ENCODE measurements at regions not wholly inside any gene's neighbourhood (a gene's known extent, or its start where the extent isn't known, plus 50 kb on each side); places are given as distances from the start of the nearest gene placed in this dataset.

- Histone ChIP-seq H3K27me3 (ENCODE audit: control insufficient read depth in 2 of 2, insufficient read depth in 2 of 2, low read length in 2 of 2) (no peaks in the 10 kb centered on the region), H3K27ac (ENCODE audit: low read depth in 1 of 2, low read length in 2 of 2) (peak overlapping the region; percentile 94 to 96), H3K79me2 (ENCODE audit: insufficient read depth, low read length) (no peaks in the 10 kb centered on the region), H3K9me3 (replicated peaks in 1 of 2; ENCODE audit: control insufficient read depth in 1 of 2, insufficient read depth in 1 of 2, low read length in 2 of 2) (no peaks in the 10 kb centered on the region), H4K20me1 (ENCODE audit: insufficient read depth, low read length) (no peaks in the 10 kb centered on the region), H2AFZ (ENCODE audit: insufficient read depth, low read depth, low read length, poor library complexity, severe bottlenecking) (peak overlapping the region; percentile 87), H3K36me3 (replicated peaks in 1 of 2; ENCODE audit: control insufficient read depth in 1 of 2, insufficient read depth in 2 of 2, low read length in 2 of 2) (no peaks in the 10 kb centered on the region), H3K9ac (ENCODE audit: insufficient read depth, low read length, poor library complexity, severe bottlenecking) (peak overlapping the region; percentile 64), H3K4me2 (replicated peaks; ENCODE audit: extremely low read depth, low read length, poor library complexity, severe bottlenecking) (peak overlapping the region; percentile 89), H3K4me3 (replicated peaks in 1 of 3; ENCODE audit: low read depth in 2 of 3, low read length in 3 of 3) (peak overlapping the region; percentile 59 to 90 (median 90)), H3K4me1 (ENCODE audit: control insufficient read depth in 1 of 2, insufficient read depth in 2 of 2, low read length in 2 of 2) (peaks cover 29 to 42% of the 10 kb centered on the region in 2 donors)
- 1% methylated on average over 6 of the region's 9 CpGs for WGBS (ENCODE audit: insufficient coverage)
- Mint-ChIP-seq H3K4me1 (peaks cover 10% of the 10 kb centered on the region), H3K9me3 (no peaks in the 10 kb centered on the region), H3K27ac (no peak overlapping the region), H3K27me3 (ENCODE audit: low read depth in 3 of 3) (peaks cover 0 to 2% (median 2%) of the 10 kb centered on the region in 3 donors), H3K36me3 (peaks cover 0 to 2% of the 10 kb centered on the region in 2 donors), H3K4me3 (no peak overlapping the region)
- intact Hi-C loops (cut with micrococcal nuclease), result no loop called here
- DNase-seq, result peak; percentile 64 to 80 (median 76)
- TF ChIP-seq CTCF (IDR thresholded peaks at IDR 0.05), result no peak
These were observed 65.8 kb upstream of the SMIM36 start for GRCh38 chr17:55576996-55577586.

- peak overlapping the region; percentile 59 to 90 (median 90) for H3K4me3 ChIP-seq (replicated peaks in 1 of 3; ENCODE audit: low read depth in 2 of 3, low read length in 3 of 3)
- H3K4me1 ChIP-seq (ENCODE audit: control insufficient read depth in 1 of 2, insufficient read depth in 2 of 2, low read length in 2 of 2), result peaks cover 29 to 35% of the 10 kb centered on the region in 2 donors
- H3K36me3 ChIP-seq (replicated peaks in 1 of 2; ENCODE audit: control insufficient read depth in 1 of 2, insufficient read depth in 2 of 2, low read length in 2 of 2), result no peaks in the 10 kb centered on the region
- H3K27ac Mint-ChIP-seq, result no peak overlapping the region
- H3K4me2 ChIP-seq (replicated peaks; ENCODE audit: extremely low read depth, low read length, poor library complexity, severe bottlenecking), result peak overlapping the region; percentile 89
- no peaks in the 10 kb centered on the region for H3K36me3 Mint-ChIP-seq
- intact Hi-C loops (cut with micrococcal nuclease), result no loop called here
- peak overlapping the region; percentile 64 for H3K9ac ChIP-seq (ENCODE audit: insufficient read depth, low read length, poor library complexity, severe bottlenecking)
- H3K4me3 Mint-ChIP-seq, result no peak overlapping the region
- H3K79me2 ChIP-seq (ENCODE audit: insufficient read depth, low read length), result no peaks in the 10 kb centered on the region
- H3K4me1 Mint-ChIP-seq, result peaks cover 4% of the 10 kb centered on the region
- peaks cover 0 to 2% (median 2%) of the 10 kb centered on the region in 3 donors for H3K27me3 Mint-ChIP-seq (ENCODE audit: low read depth in 3 of 3)
- H4K20me1 ChIP-seq (ENCODE audit: insufficient read depth, low read length), result no peaks in the 10 kb centered on the region
- 15% methylated on average over 4 of the region's 8 CpGs for WGBS (ENCODE audit: insufficient coverage)
- TF ChIP-seq CTCF (IDR thresholded peaks at IDR 0.05), result no peak
- H3K27me3 ChIP-seq (ENCODE audit: control insufficient read depth in 2 of 2, insufficient read depth in 2 of 2, low read length in 2 of 2), result no peaks in the 10 kb centered on the region
- H2AFZ ChIP-seq (ENCODE audit: insufficient read depth, low read depth, low read length, poor library complexity, severe bottlenecking), result peak overlapping the region; percentile 87
- H3K27ac ChIP-seq (ENCODE audit: low read depth in 1 of 2, low read length in 2 of 2), result peak overlapping the region; percentile 94 to 96
- H3K9me3 Mint-ChIP-seq, result no peaks in the 10 kb centered on the region
- DNase-seq, result peak; percentile 54 to 72 (median 61)
- H3K9me3 ChIP-seq (replicated peaks in 1 of 2; ENCODE audit: control insufficient read depth in 1 of 2, insufficient read depth in 1 of 2, low read length in 2 of 2), result no peaks in the 10 kb centered on the region
These were observed 65.2 kb upstream of the SMIM36 start for GRCh38 chr17:55576237-55576995.
